Astrocyte (in vitro differentiated cells and primary cell): ENCODE measurements at regions not wholly inside any gene's neighbourhood (a gene's known extent, or its start where the extent isn't known, plus 50 kb on each side); places are given as distances from the start of the nearest gene placed in this dataset.
"Not testable (repeated sequence)": the region's sequence is repeated elsewhere in the genome, so short reads cannot be mapped to it uniquely, and the experiment has no call there.

ENCODE experiments used
- DNase-seq: peaks from one replicate; pipeline ENCODE4 v3.0.0-alpha.2; 2010; ENCODE audit warnings: low read depth
- FAIRE-seq: peaks from 2 replicates; lab custom pipeline; 2011; peaks lifted over from hg19 to GRCh38; lab: Jason Lieb, UNC
- H2AFZ ChIP-seq: 2 replicates; pipeline ENCODE4 v1.6.0; 2012; ENCODE audit warnings: low read depth, low read length, inconsistent platforms
- H3K27ac ChIP-seq: 2 replicates; pipeline ENCODE4 v1.5.1; 2011; ENCODE audit warnings: low read depth, low read length, inconsistent platforms
- H3K27me3 ChIP-seq: 2 replicates; pipeline ENCODE4 v1.6.0; 2011; ENCODE audit warnings: low read length, inconsistent platforms; ENCODE audit not compliant: insufficient read depth
- H3K36me3 ChIP-seq: 2 replicates; pipeline ENCODE4 v1.5.1; 2011; ENCODE audit warnings: low read length, inconsistent platforms; ENCODE audit not compliant: insufficient read depth
- H3K4me1 ChIP-seq: 2 replicates; pipeline ENCODE4 v1.5.1; 2011; ENCODE audit warnings: low read length, inconsistent platforms; ENCODE audit not compliant: insufficient read depth
- H3K4me2 ChIP-seq: 2 replicates; pipeline ENCODE4 v1.6.0; 2012; ENCODE audit warnings: low read length, inconsistent platforms
- H3K4me3 ChIP-seq: 2 replicates; pipeline ENCODE4 v1.5.1; 2011; ENCODE audit warnings: low read depth, mild to moderate bottlenecking, low read length, inconsistent platforms; ENCODE audit not compliant: insufficient read depth
- H3K79me2 ChIP-seq: 2 replicates; pipeline ENCODE4 v1.6.0; 2012; ENCODE audit warnings: mild to moderate bottlenecking, low read length, inconsistent platforms; ENCODE audit not compliant: insufficient read depth
- H3K9ac ChIP-seq: 2 replicates; pipeline ENCODE4 v1.6.0; 2012; ENCODE audit warnings: mild to moderate bottlenecking, low read length, inconsistent platforms
- H3K9me3 ChIP-seq: 2 replicates; pipeline ENCODE4 v1.5.1; 2012; ENCODE audit warnings: low read depth, mild to moderate bottlenecking, low read length, inconsistent platforms; ENCODE audit not compliant: insufficient read depth
- H4K20me1 ChIP-seq: 2 replicates; pipeline ENCODE4 v1.6.0; 2012; ENCODE audit warnings: low read length, inconsistent platforms; ENCODE audit not compliant: insufficient read depth
- H3K27ac Mint-ChIP-seq: one replicate; pipeline ENCODE4 v1.8.0; 2021; ENCODE audit warnings: mild to moderate bottlenecking, mixed read lengths; ENCODE audit not compliant: unreplicated experiment
- H3K27me3 Mint-ChIP-seq: one replicate; pipeline ENCODE4 v1.8.0; 2021; ENCODE audit warnings: low read depth, mixed read lengths; ENCODE audit not compliant: unreplicated experiment
- H3K36me3 Mint-ChIP-seq: one replicate; pipeline ENCODE4 v1.8.0; 2021; ENCODE audit warnings: low read depth, mixed read lengths; ENCODE audit not compliant: unreplicated experiment
- H3K4me1 Mint-ChIP-seq: one replicate; pipeline ENCODE4 v1.8.0; 2021; ENCODE audit warnings: low read depth, mixed read lengths; ENCODE audit not compliant: unreplicated experiment
- H3K4me3 Mint-ChIP-seq: one replicate; pipeline ENCODE4 v1.8.0; 2021; ENCODE audit warnings: mild to moderate bottlenecking, moderate library complexity, mixed read lengths; ENCODE audit not compliant: unreplicated experiment
- H3K9me3 Mint-ChIP-seq: one replicate; pipeline ENCODE4 v1.8.0; 2021; ENCODE audit warnings: mild to moderate bottlenecking, mixed read lengths; ENCODE audit not compliant: unreplicated experiment
- EZH2 ChIP-seq: IDR thresholded peaks from 2 replicates; pipeline ENCODE4 v1.6.1; 2012; ENCODE audit warnings: mild to moderate bottlenecking, low read length, inconsistent platforms; ENCODE audit not compliant: insufficient read depth
- TF ChIP-seq, protein P1 (sequence below): IDR thresholded peaks from 2 replicates; pipeline ENCODE4 v1.5.1; 2011; ENCODE audit warnings: low read depth, mild to moderate bottlenecking, inconsistent platforms, low read length, moderate library complexity; ENCODE audit not compliant: insufficient read depth

- H3K27ac Mint-ChIP-seq: no peak overlapping the region
Measured at GRCh38 chr4:84147831-84148230, 351.3 kb downstream of the NKX6-1 start.

GRCh38 chr4:84146300-84146959 lies 352.7 kb downstream of the NKX6-1 start:
- Histone ChIP-seq H3K4me1 (no peaks in the 10 kb centered on the region), H3K9ac (no peak overlapping the region), H3K27me3 (no peaks in the 10 kb centered on the region), H3K4me3 (no peak overlapping the region), H3K36me3 (no peaks in the 10 kb centered on the region), H4K20me1 (no peaks in the 10 kb centered on the region), H2AFZ (no peak overlapping the region), H3K27ac (no peak overlapping the region), H3K79me2 (no peaks in the 10 kb centered on the region), H3K4me2 (no peak overlapping the region), H3K9me3 (no peaks in the 10 kb centered on the region)
- FAIRE-seq (no peak), DNase-seq (no peak)
- H3K27me3 Mint-ChIP-seq: no peaks in the 10 kb centered on the region
- no peak overlapping the region for H3K27ac Mint-ChIP-seq
- no peaks in the 10 kb centered on the region for H3K9me3 Mint-ChIP-seq
- no peaks in the 10 kb centered on the region for H3K4me1 Mint-ChIP-seq
- no peak for TF ChIP-seq EZH2
- TF ChIP-seq, protein P1, sequence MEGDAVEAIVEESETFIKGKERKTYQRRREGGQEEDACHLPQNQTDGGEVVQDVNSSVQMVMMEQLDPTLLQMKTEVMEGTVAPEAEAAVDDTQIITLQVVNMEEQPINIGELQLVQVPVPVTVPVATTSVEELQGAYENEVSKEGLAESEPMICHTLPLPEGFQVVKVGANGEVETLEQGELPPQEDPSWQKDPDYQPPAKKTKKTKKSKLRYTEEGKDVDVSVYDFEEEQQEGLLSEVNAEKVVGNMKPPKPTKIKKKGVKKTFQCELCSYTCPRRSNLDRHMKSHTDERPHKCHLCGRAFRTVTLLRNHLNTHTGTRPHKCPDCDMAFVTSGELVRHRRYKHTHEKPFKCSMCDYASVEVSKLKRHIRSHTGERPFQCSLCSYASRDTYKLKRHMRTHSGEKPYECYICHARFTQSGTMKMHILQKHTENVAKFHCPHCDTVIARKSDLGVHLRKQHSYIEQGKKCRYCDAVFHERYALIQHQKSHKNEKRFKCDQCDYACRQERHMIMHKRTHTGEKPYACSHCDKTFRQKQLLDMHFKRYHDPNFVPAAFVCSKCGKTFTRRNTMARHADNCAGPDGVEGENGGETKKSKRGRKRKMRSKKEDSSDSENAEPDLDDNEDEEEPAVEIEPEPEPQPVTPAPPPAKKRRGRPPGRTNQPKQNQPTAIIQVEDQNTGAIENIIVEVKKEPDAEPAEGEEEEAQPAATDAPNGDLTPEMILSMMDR: no peak
- no peak overlapping the region for H3K4me3 Mint-ChIP-seq
- no peaks in the 10 kb centered on the region for H3K36me3 Mint-ChIP-seq

More at GRCh38 chr4:84147831-84148230, 351.3 kb downstream of the NKX6-1 start:
- Histone ChIP-seq H3K79me2 (no peaks in the 10 kb centered on the region), H3K27me3 (no peaks in the 10 kb centered on the region), H3K4me1 (no peaks in the 10 kb centered on the region), H2AFZ (no peak overlapping the region), H4K20me1 (no peaks in the 10 kb centered on the region), H3K27ac (no peak overlapping the region), H3K36me3 (no peaks in the 10 kb centered on the region), H3K9ac (no peak overlapping the region), H3K4me3 (no peak overlapping the region), H3K4me2 (no peak overlapping the region), H3K9me3 (no peaks in the 10 kb centered on the region)
- Mint-ChIP-seq H3K9me3 (no peaks in the 10 kb centered on the region), H3K27me3 (no peaks in the 10 kb centered on the region), H3K4me1 (no peaks in the 10 kb centered on the region), H3K36me3 (no peaks in the 10 kb centered on the region), H3K4me3 (no peak overlapping the region)
- TF ChIP-seq EZH2: no peak
- TF ChIP-seq, protein P1: no peak
- FAIRE-seq (no peak), DNase-seq (no peak)

- H3K4me2 ChIP-seq: no peak overlapping the region
- Mint-ChIP-seq H3K4me3 (no peak overlapping the region), H3K36me3 (no peaks in the 10 kb centered on the region), H3K27me3 (no peaks in the 10 kb centered on the region), H3K9me3 (no peaks in the 10 kb centered on the region), H3K4me1 (no peaks in the 10 kb centered on the region), H3K27ac (no peak overlapping the region)
- H3K36me3 ChIP-seq: no peaks in the 10 kb centered on the region
- no peak overlapping the region for H3K9ac ChIP-seq
- no peaks in the 10 kb centered on the region for H3K9me3 ChIP-seq
- H3K27ac ChIP-seq: no peak overlapping the region
- no peak for TF ChIP-seq EZH2
- TF ChIP-seq, protein P1: no peak
- no peaks in the 10 kb centered on the region for H3K4me1 ChIP-seq
- H3K4me3 ChIP-seq: no peak overlapping the region
- H2AFZ ChIP-seq: no peak overlapping the region
- DNase-seq (no peak), FAIRE-seq (no peak)
- H3K79me2 ChIP-seq: no peaks in the 10 kb centered on the region
- no peaks in the 10 kb centered on the region for H4K20me1 ChIP-seq
- no peaks in the 10 kb centered on the region for H3K27me3 ChIP-seq
Measured at GRCh38 chr4:84145176-84145575, 353.9 kb downstream of the NKX6-1 start.

DNA sequence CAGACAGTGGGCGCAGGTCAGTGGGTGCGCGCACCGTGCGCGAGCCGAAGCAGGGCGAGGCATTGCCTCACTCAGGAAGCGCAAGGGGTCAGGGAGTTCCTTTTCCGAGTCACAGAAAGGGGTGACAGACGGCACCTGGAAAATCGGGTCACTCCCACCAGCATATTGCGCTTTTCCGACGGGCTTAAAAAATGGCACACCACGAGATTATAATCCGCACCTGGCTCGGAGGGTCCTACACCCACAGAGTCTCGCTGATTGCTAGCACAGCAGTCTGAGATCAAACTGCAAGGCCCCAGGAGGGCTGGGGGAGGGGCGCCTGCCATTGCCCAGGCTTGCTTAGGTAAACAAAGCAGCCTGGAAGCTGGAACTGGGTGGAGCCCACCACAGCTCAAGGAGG lies 372.2 kb downstream of the NKX6-1 start:
- H3K4me1 ChIP-seq, H3K36me3 ChIP-seq, H3K27me3 ChIP-seq, H4K20me1 ChIP-seq, H3K9me3 ChIP-seq, FAIRE-seq, H3K4me1 Mint-ChIP-seq, H3K9me3 Mint-ChIP-seq, H3K4me3 ChIP-seq, H3K9ac ChIP-seq, H3K36me3 Mint-ChIP-seq, DNase-seq, H3K79me2 ChIP-seq, H2AFZ ChIP-seq, H3K27me3 Mint-ChIP-seq, H3K4me2 ChIP-seq, H3K27ac ChIP-seq, H3K27ac Mint-ChIP-seq: not testable (repeated sequence)
- peak overlapping the region; percentile 9 for H3K4me3 Mint-ChIP-seq
